ENCODE measurements at regions not wholly inside any gene's neighbourhood (a gene's known extent, or its start where the extent isn't known, plus 50 kb on each side); places are given as distances from the start of the nearest gene placed in this dataset.

- Histone ChIP-seq H3K4me1 (ENCODE audit: insufficient read depth, low read length, severe bottlenecking) (no peaks in the 10 kb centered on the region), H2AFZ (ENCODE audit: low read length) (no peak overlapping the region), H3K27me3 (ENCODE audit: insufficient read depth, low read length) (no peaks in the 10 kb centered on the region), H3K79me2 (ENCODE audit: insufficient read depth, low read length) (no peaks in the 10 kb centered on the region), H3K27ac (ENCODE audit: low read depth, low read length, poor library complexity, severe bottlenecking) (no peak overlapping the region), H3K4me3 (ENCODE audit: low read depth, low read length, poor library complexity, severe bottlenecking) (no peak overlapping the region), H3K36me3 (ENCODE audit: insufficient read depth, low read length) (no peaks in the 10 kb centered on the region), H4K20me1 (ENCODE audit: insufficient read depth, low read length) (no peaks in the 10 kb centered on the region), H3K4me2 (ENCODE audit: low read length) (no peak overlapping the region), H3F3A (ENCODE audit: insufficient read depth, low read length) (no peaks in the 10 kb centered on the region), H3K9ac (ENCODE audit: low read length) (no peak overlapping the region), H3K9me3 (ENCODE audit: low read length) (no peaks in the 10 kb centered on the region), H3K9me2 (ENCODE audit: low read depth, low read length) (no peaks in the 10 kb centered on the region)
- no peak for TF ChIP-seq EZH2 (IDR thresholded peaks at IDR 0.05; ENCODE audit: borderline replicate concordance, low read length)
Measured at GRCh38 chr18:67379981-67380380, 136.5 kb downstream of the DSEL start.

- no peaks in the 10 kb centered on the region for H3F3A ChIP-seq (ENCODE audit: insufficient read depth, low read length)
- H3K4me3 ChIP-seq (ENCODE audit: low read depth, low read length, poor library complexity, severe bottlenecking) = no peak overlapping the region
- H3K27ac ChIP-seq (ENCODE audit: low read depth, low read length, poor library complexity, severe bottlenecking) = no peak overlapping the region
Measured at GRCh38 chr18:67376372-67376771, 140.1 kb downstream of the DSEL start.

GRCh38 chr18:67373636-67374035, 142.9 kb downstream of the DSEL start:
- Histone ChIP-seq H3K4me3 (ENCODE audit: low read depth, low read length, poor library complexity, severe bottlenecking) (no peak overlapping the region), H3K4me2 (ENCODE audit: low read length) (no peak overlapping the region), H4K20me1 (ENCODE audit: insufficient read depth, low read length) (no peaks in the 10 kb centered on the region), H3K9me3 (ENCODE audit: low read length) (no peaks in the 10 kb centered on the region), H2AFZ (ENCODE audit: low read length) (no peak overlapping the region), H3K9ac (ENCODE audit: low read length) (no peak overlapping the region), H3K36me3 (ENCODE audit: insufficient read depth, low read length) (no peaks in the 10 kb centered on the region), H3K79me2 (ENCODE audit: insufficient read depth, low read length) (no peaks in the 10 kb centered on the region), H3K27ac (ENCODE audit: low read depth, low read length, poor library complexity, severe bottlenecking) (no peak overlapping the region), H3K4me1 (ENCODE audit: insufficient read depth, low read length, severe bottlenecking) (no peaks in the 10 kb centered on the region), H3K27me3 (ENCODE audit: insufficient read depth, low read length) (no peaks in the 10 kb centered on the region), H3K9me2 (ENCODE audit: low read depth, low read length) (no peaks in the 10 kb centered on the region), H3F3A (ENCODE audit: insufficient read depth, low read length) (no peaks in the 10 kb centered on the region)
- no peak for TF ChIP-seq CTCF (IDR thresholded peaks at IDR 0.05; ENCODE audit: low read length)
- TF ChIP-seq EZH2 (IDR thresholded peaks at IDR 0.05; ENCODE audit: borderline replicate concordance, low read length) = no peak

More at GRCh38 chr18:67376372-67376771, 140.1 kb downstream of the DSEL start:
- no peak for TF ChIP-seq EZH2 (IDR thresholded peaks at IDR 0.05; ENCODE audit: borderline replicate concordance, low read length)
- no peak for TF ChIP-seq CTCF (IDR thresholded peaks at IDR 0.05; ENCODE audit: low read length)
- no peaks in the 10 kb centered on the region for H3K79me2 ChIP-seq (ENCODE audit: insufficient read depth, low read length)
- H2AFZ ChIP-seq (ENCODE audit: low read length) = no peak overlapping the region
- H3K27me3 ChIP-seq (ENCODE audit: insufficient read depth, low read length) = no peaks in the 10 kb centered on the region
- no peaks in the 10 kb centered on the region for H3K36me3 ChIP-seq (ENCODE audit: insufficient read depth, low read length)
- no peak overlapping the region for H3K9ac ChIP-seq (ENCODE audit: low read length)
- no peaks in the 10 kb centered on the region for H3K9me2 ChIP-seq (ENCODE audit: low read depth, low read length)
- no peak overlapping the region for H3K4me2 ChIP-seq (ENCODE audit: low read length)
- H3K4me1 ChIP-seq (ENCODE audit: insufficient read depth, low read length, severe bottlenecking) = no peaks in the 10 kb centered on the region
- H4K20me1 ChIP-seq (ENCODE audit: insufficient read depth, low read length) = no peaks in the 10 kb centered on the region
- H3K9me3 ChIP-seq (ENCODE audit: low read length) = no peaks in the 10 kb centered on the region

- H3F3A ChIP-seq (ENCODE audit: insufficient read depth, low read length) = no peaks in the 10 kb centered on the region
- no peaks in the 10 kb centered on the region for H4K20me1 ChIP-seq (ENCODE audit: insufficient read depth, low read length)
- H2AFZ ChIP-seq (ENCODE audit: low read length) = no peak overlapping the region
- no peak overlapping the region for H3K4me3 ChIP-seq (ENCODE audit: low read depth, low read length, poor library complexity, severe bottlenecking)
- no peaks in the 10 kb centered on the region for H3K79me2 ChIP-seq (ENCODE audit: insufficient read depth, low read length)
- H3K27ac ChIP-seq (ENCODE audit: low read depth, low read length, poor library complexity, severe bottlenecking) = no peak overlapping the region
- H3K4me1 ChIP-seq (ENCODE audit: insufficient read depth, low read length, severe bottlenecking) = no peaks in the 10 kb centered on the region
- no peaks in the 10 kb centered on the region for H3K9me3 ChIP-seq (ENCODE audit: low read length)
- no peaks in the 10 kb centered on the region for H3K36me3 ChIP-seq (ENCODE audit: insufficient read depth, low read length)
- H3K4me2 ChIP-seq (ENCODE audit: low read length) = no peak overlapping the region
- H3K27me3 ChIP-seq (ENCODE audit: insufficient read depth, low read length) = no peaks in the 10 kb centered on the region
- no peaks in the 10 kb centered on the region for H3K9me2 ChIP-seq (ENCODE audit: low read depth, low read length)
- TF ChIP-seq CTCF (IDR thresholded peaks at IDR 0.05; ENCODE audit: low read length) (no peak), EZH2 (IDR thresholded peaks at IDR 0.05; ENCODE audit: borderline replicate concordance, low read length) (no peak)
- H3K9ac ChIP-seq (ENCODE audit: low read length) = no peak overlapping the region
Measured at GRCh38 chr18:67367540-67367939, 149.0 kb downstream of the DSEL start.
